Fibroblast of skin of left quadriceps (primary cell): ENCODE measurements at regions not wholly inside any gene's neighbourhood (a gene's known extent, or its start where the extent isn't known, plus 50 kb on each side); places are given as distances from the start of the nearest gene placed in this dataset.
A peak's percentile ranks its signal among the peaks of the same experiment; 100 is the strongest.
"Not testable (repeated sequence)": the region's sequence is repeated elsewhere in the genome, so short reads cannot be mapped to it uniquely, and the experiment has no call there.

ENCODE experiments used
- DNase-seq, 2 experiments: peaks; one replicate each; pipeline ENCODE4 v3.0.0-alpha.2; 2013; ENCODE audit warnings: low read depth in 2 of 2

DNA sequence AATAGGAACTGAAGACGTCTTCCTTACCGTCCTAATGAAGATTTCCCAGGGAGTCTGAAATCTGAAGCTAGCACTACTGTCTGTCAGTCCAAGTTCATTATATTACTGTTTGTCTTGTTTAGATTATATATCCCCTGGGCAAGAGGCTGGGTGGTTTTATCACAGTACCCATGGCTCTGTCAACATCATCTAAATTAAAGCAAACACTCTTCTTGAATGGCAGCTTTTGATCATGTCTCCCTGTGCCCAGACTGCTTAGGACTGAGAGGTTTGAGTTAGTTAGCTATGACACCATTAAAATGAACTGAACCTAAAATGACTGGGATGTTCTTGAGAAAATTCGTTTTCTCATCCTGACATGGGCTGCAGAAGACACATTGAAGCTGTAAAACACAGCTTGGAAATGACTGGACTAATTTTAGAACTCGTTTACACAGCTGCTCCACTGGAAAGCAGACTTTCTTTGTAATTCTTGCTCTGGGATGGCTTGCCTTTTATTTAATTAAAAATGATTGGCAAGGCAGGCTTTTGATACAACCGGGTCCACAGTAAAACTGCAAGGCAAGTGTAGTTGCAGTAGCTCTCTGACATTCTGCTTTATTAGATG is 243.5 kb downstream of the MFSD1 start:
- DNase-seq = no peak

DNA sequence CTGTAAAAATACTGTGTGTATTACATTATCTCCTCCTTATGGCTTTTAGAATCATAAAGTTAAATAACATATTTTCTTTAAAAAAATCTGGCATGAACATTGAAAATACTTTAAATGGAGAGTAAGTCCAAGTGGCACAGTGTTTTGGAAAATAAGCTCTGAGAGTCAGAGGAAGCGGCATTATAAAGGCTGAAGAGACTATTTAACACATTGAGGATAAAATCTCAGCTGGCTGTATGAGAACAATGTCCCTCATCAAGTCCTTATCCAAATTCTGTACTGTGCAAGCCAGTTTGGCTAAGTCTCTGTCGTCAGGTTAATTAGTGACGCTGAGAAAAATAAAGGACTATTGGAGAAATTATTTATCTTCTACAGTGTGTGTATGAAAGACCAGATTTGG is 245.5 kb downstream of the MFSD1 start:
- no peak for DNase-seq

DNA sequence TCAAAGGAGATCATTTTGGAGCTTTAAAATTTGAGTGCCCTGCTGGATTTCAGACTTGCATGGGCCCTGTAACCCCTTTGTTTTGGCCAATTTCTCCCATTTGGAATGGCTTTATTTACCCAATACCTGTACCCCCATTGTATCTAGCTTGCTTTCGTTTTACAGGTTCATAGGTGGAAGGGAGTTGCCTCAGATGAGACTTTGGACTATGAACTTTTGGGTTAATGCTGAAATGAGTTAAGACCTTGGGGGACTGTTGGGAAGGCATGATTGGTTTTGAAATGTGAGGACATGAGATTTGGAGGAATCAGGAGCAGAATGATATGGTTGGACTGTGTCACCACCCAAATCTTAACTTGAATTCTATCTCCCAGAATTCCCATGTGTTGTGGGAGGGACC is 250.6 kb downstream of the MFSD1 start:
- DNase-seq = not testable (repeated sequence)

DNA sequence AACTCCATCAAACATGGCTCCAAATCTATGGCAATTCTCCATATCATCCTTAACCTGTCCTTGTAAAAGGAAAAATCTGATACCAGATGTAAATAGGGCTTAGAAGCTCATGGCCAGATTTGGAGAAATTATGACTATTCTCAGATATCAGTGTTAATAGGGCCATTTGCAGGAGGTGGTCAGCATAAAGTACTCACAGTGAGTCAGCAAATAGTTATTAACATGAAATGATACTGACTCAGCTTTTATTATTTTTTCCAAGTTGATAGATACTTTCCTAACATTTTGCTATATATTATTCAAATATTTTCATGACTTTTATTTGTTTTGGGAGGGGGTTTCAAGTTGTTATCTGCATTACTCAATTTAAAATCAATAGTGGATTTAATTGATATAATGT is 255.8 kb downstream of the MFSD1 start:
- DNase-seq = no peak

DNA sequence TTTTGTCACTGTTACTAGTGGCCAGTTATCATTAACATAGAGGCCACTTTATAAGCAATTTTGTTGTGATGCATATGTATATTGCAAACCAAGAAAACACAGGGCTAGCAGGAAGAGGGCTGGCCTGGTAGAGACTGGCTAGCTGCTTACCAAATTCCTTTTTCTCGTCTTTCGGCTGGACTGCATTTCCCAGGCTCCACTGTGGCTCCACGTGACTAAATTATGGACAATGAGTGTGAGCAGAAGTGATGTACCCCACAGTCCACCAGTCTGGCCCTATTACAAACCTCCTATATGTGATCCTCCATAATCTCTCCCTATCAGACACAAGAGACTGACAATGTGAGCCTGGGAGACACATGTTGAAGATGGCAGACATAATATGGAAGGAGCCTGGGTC is 257.0 kb downstream of the MFSD1 start:
- DNase-seq = no peak

DNA sequence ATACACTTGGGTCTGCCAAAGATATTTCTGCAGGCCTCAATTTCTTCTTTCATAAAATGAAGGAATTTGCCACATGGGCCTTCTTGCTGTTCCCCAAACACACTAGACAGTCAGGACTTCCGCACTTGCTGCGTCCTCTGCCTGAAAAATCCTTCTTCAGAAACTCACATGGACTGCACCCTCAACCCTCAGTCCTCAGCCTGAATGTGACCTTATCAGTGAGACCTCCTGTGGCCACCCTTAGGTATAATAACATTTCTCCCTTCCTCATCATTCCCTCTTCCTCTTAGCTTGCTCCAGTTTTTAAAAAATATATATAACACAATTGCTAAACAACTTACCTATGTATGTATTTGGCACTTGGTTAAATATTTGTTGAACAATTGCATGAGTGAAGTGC is 257.5 kb downstream of the MFSD1 start:
- no peak for DNase-seq

DNA sequence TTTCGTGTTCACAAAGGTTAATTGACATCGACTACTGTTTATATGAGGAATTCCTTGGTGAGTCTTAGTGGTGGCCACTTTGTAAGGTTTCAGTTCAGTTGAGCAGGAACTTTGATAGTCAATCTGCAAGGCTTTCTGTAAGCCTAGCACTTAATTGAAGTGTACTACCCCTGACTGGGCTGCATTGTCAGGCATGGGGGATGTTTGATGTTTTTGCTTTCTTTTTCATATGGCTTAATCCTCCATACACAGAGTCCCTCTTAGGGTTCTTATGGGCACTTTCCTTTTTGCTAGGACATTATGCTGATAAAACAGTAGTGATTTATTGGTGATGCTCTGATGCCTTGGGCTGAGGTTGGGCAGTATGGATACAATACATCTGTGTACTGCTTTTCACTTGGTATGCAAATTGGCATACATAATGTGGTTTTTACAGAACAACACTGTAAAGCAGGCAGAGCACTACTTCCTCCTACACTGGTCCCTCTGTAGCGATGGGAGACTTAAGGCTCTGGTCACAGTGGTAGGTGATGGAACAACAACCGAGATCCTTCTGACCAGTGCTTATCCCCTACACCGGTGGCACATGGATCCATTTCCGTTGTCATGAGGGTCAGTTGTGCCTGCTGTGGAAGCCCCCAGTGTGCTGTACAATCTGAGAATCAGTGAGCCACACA is 261.0 kb downstream of the MFSD1 start:
- DNase-seq = no peak

DNA sequence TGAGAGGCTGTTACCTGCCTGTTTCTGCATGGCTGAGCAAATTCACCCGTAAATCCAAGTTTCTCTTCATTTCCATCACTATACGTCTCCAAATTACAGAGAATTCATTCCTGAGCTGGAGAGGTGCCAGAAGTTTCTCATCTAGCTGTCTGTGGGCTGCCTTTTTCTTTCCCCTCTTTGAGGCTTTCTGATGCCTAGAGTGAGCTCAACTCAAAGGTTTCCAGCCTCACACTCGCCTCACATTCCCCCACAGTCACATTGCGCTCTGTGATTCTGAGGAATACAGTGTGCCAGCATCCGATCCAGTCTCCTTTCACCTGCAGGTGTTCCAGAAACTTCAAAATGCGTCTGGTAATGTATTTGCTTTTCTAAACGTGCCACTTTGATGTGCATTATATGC is 267.2 kb downstream of the MFSD1 start, which contains the start of gene IQCJ:
Gene IQCJ, plus strand, starts transcription at position 229 of the 400 bp plus-strand sequence.
- DNase-seq = no peak

DNA sequence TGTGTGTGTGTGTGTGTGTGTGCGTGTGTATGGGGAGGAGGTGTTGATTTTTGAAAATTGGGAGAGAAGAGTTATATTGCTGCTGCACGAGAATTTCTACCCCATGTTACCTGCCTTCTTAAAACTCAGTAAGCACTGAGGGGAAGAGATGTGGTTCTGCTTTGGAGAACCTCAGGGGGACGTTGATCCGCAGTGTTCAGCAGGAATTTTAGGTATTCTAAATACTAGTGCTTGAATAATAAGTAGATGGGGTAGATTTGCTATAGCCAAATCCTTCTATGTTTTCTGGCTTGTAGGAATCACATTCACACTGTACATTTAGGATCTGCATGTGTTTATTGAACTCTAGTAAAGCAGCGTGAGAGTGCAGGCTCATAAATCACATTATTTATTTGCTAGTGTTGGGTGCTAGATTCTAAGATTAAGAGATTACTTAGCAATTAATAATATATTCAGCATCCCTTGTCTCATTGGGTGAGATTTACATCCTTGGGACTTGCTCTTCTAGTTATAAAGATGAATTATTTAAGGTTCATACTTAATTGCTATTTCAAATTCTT is 268.1 kb downstream of the MFSD1 start:
- DNase-seq = no peak

DNA sequence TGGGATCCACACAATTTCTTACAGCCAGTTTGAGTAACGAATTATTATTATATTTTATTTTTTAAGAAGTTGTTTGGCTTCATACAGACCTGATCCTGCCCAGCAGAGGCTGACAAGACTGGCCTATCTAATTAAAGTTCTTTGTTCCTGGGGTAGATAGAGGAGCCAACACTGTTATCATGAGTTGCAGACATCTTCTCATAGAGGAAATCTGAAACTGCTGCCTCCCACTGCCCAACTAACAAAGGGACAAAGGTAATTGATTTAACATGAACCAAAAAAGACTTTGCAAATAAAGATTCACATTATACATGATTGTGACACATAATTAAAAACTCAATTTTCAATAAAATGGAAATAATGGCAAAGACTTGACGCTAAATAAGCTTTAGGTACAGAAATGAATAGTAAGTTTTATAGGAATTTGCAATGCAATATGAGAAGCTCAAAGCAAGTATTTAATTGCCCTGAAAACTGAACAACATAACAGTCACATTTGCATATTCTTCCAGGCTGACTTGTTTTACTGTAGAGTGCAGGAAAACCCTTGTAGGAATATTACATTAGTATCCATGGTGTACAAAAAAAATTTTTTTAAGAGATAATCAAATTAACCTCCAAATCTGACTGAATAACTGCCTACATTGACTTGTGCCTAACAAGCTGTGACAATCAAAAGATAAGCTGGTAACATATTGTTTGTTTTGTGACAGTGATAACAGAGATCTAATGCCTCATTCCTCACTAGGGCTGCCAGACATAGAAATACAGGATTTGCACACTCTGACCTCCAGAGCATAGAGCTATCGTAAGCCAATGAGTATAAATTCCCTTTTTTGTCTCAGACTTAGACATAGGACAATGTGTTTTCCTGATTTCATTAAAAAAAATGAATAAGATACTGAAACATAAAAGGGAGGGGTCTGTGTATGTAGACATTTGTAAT is 273.2 kb downstream of the MFSD1 start:
- no peak for DNase-seq

DNA sequence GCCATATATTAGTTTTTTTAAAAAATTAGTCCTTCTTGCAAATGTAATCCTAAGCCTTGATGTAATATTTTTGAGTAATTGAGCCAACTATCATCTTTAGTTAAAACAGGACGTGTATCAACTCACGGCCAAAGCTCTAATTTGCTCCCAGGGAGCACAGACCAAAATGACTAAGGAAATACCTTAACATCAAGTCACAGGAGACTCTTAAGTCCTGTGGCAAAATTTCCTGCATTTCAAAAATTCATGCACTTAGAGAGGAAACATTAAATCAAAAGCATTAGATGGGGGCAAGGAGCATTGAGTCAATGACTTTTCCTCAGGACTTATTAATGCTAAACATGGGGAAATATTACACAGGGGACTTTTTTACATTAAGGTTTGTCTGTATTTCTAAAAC is 276.0 kb downstream of the MFSD1 start:
- peak; percentile 83 to 85 for DNase-seq

DNA sequence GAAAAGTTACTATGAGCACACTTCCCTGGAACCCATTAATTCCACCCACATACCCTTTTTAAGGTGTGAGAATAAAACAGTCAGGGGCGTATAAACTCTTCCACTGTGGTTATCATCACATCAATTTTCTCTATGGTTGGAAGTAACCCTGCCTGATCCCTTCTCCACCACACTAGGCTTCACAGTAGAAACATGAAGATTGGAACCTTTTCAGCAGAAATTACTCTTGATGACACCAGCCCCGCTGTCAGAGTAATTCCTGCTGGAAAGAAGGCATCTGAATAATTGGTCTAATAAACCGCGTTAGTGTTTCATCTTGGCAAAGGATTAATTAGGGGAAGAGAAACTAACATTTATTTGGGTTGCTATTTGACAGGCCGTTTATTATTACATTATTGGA is 278.4 kb downstream of the MFSD1 start:
- no peak for DNase-seq

DNA sequence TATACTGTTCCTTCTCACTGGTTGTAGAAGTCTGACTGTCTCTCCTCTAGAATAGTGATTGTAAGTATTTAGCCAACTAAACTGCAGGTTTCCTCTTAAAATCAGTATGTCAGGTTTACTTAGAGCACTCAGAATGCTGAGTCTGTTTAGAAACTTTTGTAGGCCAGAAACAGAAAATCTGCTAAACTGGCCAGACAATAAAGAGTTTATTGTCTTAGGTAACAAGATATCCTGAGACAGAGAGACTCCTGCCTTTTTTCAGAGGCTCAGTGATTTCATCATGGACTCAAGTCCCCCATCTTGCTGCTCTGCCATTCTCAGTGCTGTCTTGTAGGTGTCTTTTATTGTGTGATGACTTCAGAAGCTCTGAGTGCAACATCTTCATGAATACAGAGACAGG is 279.0 kb downstream of the MFSD1 start:
- DNase-seq = no peak

DNA sequence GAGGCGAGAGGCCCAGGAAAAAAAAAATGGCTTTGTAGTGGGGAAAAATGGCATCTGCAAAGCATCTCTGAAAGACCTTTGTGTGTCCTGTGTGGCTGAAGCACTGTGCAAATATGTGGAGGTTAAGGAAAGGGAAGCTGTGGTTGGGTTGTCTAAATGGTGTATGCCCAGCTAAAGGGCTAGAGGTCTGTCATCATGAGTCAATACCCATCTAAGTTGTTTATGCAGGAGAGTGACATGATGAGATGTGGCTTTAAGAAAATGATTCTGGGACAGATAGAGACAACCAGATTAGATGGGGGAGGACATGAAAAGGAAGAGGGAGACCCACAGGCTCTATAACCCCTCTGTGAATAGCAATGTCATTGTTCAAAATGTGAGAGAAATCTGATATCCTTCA is 280.7 kb downstream of the MFSD1 start:
- peak; percentile 35 to 42 for DNase-seq

DNA sequence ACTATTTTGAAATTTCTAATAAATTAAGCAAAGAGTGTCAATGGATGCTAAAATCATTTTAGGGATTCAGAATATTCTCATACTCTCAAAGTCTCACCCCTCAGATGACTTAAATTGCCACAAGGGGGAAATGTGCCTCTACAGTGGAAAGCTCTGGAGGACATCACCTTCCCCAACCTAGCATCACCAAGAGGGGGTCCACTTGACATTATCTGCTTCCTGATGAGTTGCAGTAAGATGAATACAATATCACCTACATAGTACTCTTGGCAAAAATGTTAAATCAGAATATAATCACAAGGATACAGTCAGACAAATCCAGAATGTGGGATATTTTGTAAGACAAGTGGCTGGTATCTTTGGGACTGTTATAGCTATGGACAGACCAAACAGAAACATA is 290.1 kb downstream of the MFSD1 start:
- DNase-seq = no peak

DNA sequence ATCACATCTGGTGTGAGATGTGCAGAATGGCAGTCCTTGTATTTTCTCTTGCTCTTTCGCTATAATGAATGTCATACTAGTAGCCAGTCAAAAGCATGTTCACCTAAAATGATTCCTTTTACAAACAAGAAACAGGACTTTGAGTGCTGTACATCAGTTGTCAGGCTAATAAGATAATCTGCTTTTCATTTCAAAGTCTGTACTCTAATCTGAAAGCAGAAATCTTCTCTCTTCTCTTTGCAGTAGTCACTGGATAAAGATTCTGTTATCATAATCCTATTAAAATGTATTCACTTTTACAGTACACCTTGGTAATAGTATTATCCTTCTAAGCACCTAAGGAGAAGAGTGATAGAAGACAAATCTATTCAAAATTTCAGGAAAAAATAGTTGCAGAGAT is 300.1 kb downstream of the MFSD1 start:
- DNase-seq = no peak

DNA sequence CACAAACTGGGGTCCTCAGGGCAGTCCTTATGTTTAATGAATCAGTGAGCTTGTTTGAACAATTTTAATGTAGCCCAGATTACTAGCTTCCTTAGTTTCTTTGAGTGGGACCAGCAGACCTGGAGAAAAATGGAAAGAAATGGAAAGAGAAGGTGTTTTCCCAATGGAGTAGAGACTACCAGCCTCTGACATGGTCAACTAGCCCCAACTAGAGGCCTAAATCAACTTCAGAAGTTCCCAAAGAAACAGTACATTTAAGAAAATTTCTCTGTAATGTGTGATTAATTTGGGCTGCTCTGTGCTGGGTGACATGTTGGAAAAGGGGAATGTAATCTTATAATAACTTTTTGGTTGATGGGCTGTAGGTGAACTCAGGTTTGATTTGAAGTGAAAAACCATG is 310.9 kb downstream of the MFSD1 start:
- no peak for DNase-seq

DNA sequence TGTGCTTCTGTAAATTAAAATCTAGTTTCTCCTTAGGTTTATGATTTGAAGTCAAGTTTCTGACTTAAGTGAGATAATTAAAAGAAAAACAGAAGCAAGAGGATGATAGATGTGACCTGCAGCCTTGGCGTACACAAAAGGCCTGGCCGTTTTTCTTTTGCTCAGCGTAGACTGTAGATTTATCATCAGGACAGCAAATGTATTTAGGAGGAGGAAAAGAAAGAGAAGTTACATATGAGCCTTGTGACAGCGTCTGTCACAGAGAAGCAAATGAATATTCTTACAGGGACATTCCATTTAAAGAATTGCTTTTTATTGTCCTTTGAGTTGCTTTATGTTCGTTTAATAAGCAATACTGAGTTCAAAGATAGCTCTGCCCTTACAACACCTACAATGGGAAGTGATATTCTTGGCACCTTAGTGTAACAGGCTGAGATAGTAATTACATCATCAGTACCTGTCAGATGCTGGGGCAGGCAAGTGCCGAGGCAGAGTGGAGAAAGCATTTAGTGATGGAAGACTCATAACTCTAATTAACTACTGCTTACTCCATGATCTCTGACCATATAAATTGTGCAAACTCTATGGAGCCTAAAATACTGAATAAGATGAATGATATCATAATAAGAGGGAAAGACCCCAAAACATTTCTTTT is 311.5 kb downstream of the MFSD1 start:
- no peak for DNase-seq

DNA sequence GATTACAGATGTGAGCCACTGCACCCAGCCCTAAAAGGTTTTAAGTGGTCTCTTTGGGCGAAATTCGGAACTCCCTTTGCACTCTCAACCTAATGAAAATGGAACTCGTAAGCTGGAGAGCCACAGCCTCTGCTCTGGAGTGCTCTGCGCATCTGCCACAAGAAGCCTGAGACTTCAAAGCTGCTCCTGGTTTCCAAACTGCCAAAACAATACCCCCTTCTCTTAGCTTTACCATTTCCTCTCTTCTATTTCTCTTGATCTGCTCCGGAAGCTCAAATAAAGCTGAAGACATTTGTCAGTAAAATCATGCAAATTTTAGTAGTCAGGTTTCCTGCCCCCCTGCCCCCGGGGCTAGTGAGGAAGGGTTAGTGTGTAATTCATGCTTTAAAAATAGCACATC is 312.7 kb downstream of the MFSD1 start:
- DNase-seq = no peak

DNA sequence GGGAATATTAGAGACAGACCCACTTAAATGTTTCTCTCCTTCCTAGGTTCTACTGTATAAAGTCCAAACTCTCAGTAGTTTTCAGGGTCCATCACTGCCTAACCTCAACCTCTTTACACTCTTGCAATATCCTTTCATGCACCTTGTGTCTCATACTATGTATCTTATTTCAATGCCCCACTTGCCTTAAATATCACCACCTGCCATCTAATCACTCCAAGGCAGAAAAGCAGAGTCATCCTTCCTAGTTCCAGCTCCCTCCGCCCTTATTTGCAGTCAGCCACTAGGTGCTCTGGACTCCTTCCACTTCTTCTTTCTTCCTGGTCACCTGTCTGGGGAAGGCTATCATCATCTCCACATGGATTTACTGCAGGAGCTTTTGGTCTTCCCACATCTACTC is 322.0 kb downstream of the MFSD1 start:
- DNase-seq = no peak

DNA sequence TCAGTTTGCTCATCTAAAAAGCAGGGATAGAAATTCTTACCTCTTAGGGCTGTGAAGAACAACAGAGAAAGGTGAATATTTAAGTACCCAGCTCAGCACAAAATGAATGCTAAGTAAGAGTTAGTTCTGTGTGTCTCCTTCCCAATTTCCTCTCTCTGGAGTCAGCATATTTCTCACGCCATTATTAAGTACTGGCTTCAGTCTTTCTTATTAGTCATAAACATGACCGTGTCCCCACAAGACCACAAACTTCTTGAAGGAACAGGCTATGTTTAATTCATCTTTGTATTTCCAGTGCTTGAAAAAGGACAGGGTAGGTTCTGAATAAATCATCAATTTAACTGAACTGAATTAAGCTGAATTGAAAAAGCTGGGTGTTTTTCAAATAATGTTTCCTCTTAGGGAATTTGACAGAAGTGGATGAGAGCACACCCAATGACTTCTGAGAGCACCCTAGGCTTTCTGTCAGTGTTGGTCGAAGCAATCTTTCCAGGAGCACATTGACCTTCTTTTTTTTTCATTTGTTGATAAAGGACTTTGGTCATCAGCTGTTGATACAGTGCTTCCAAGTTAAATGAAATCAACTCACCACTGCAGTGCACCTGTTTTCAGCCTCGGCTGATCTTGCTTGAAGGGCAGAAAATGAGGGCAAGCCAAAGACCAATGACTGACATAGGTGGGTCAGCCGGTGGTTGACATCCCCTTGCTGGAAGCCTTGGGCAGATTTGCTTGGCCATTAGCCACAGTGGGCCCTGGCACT is 324.6 kb downstream of the MFSD1 start:
- DNase-seq = peak; percentile 9 to 17
